Endothelial cell (in vitro differentiated cells): ENCODE measurements at regions not wholly inside any gene's neighbourhood (a gene's known extent, or its start where the extent isn't known, plus 50 kb on each side); places are given as distances from the start of the nearest gene placed in this dataset.

Source experiments
- DNase-seq: peaks from one replicate; pipeline ENCODE4 v3.0.0; 2021; ENCODE audit warnings: low spot score
- H3K27ac Mint-ChIP-seq: one replicate; pipeline ENCODE4 v1.8.0; 2021; ENCODE audit warnings: mixed read lengths, inconsistent platforms; ENCODE audit not compliant: unreplicated experiment
- H3K27me3 Mint-ChIP-seq: one replicate; pipeline ENCODE4 v1.8.0; 2021; ENCODE audit warnings: mild to moderate bottlenecking, moderate library complexity, mixed read lengths, inconsistent platforms; ENCODE audit not compliant: unreplicated experiment
- H3K36me3 Mint-ChIP-seq: one replicate; pipeline ENCODE4 v1.8.0; 2021; ENCODE audit warnings: mild to moderate bottlenecking, low read depth, mixed read lengths, inconsistent platforms; ENCODE audit not compliant: unreplicated experiment
- H3K4me1 Mint-ChIP-seq: one replicate; pipeline ENCODE4 v1.8.0; 2021; ENCODE audit warnings: mild to moderate bottlenecking, mixed read lengths, inconsistent platforms; ENCODE audit not compliant: unreplicated experiment
- H3K4me3 Mint-ChIP-seq: one replicate; pipeline ENCODE4 v1.8.0; 2021; ENCODE audit warnings: mild to moderate bottlenecking, mixed read lengths, inconsistent platforms; ENCODE audit not compliant: unreplicated experiment
- H3K9me3 Mint-ChIP-seq: one replicate; pipeline ENCODE4 v1.8.0; 2021; ENCODE audit warnings: mixed read lengths, inconsistent platforms; ENCODE audit not compliant: unreplicated experiment
- CTCF ChIP-seq: fragments of 200-600 bp; sonication (generic); IDR thresholded peaks from one replicate; pipeline ENCODE4 v1.5.0; 2021; ENCODE audit warnings: antibody characterized with exemption; ENCODE audit not compliant: unreplicated experiment

- Mint-ChIP-seq H3K4me3 (no peak overlapping the region), H3K36me3 (no peaks in the 10 kb centered on the region), H3K4me1 (no peaks in the 10 kb centered on the region), H3K27ac (no peak overlapping the region), H3K9me3 (no peaks in the 10 kb centered on the region), H3K27me3 (no peaks in the 10 kb centered on the region)
- no peak for TF ChIP-seq CTCF
- no peak for DNase-seq
These were observed 79.5 kb downstream of the FAM161A start for GRCh38 chr2:61774351-61774750.

GRCh38 chr2:61771904-61772845 lies 81.7 kb downstream of the FAM161A start:
- H3K27ac Mint-ChIP-seq, result no peak overlapping the region
- H3K9me3 Mint-ChIP-seq, result no peaks in the 10 kb centered on the region
- DNase-seq, result no peak
- H3K36me3 Mint-ChIP-seq, result no peaks in the 10 kb centered on the region
- H3K27me3 Mint-ChIP-seq, result peaks cover 3% of the 10 kb centered on the region
- no peaks in the 10 kb centered on the region for H3K4me1 Mint-ChIP-seq
- no peak overlapping the region for H3K4me3 Mint-ChIP-seq
- TF ChIP-seq CTCF, result no peak

GRCh38 chr2:61770746-61771145 lies 83.1 kb downstream of the FAM161A start:
- Mint-ChIP-seq H3K27me3 (peaks cover 3% of the 10 kb centered on the region), H3K9me3 (no peaks in the 10 kb centered on the region), H3K36me3 (peaks cover 3% of the 10 kb centered on the region), H3K4me1 (no peaks in the 10 kb centered on the region), H3K27ac (no peak overlapping the region), H3K4me3 (no peak overlapping the region)
- TF ChIP-seq CTCF, result no peak
- DNase-seq, result no peak

GRCh38 chr2:61770298-61770697 lies 83.6 kb downstream of the FAM161A start:
- no peak for TF ChIP-seq CTCF
- Mint-ChIP-seq H3K9me3 (no peaks in the 10 kb centered on the region), H3K4me1 (no peaks in the 10 kb centered on the region), H3K27me3 (peaks cover 3% of the 10 kb centered on the region), H3K4me3 (no peak overlapping the region), H3K36me3 (peaks cover 3% of the 10 kb centered on the region), H3K27ac (no peak overlapping the region)
- no peak for DNase-seq

- no peak overlapping the region for H3K4me3 Mint-ChIP-seq
These were observed 84.7 kb downstream of the FAM161A start for GRCh38 chr2:61769093-61769675.

More at GRCh38 chr2:61769093-61769675, 84.7 kb downstream of the FAM161A start:
- TF ChIP-seq CTCF, result no peak
- peaks cover 3% of the 10 kb centered on the region for H3K36me3 Mint-ChIP-seq
- no peaks in the 10 kb centered on the region for H3K9me3 Mint-ChIP-seq
- no peaks in the 10 kb centered on the region for H3K4me1 Mint-ChIP-seq
- no peak for DNase-seq
- H3K27ac Mint-ChIP-seq, result no peak overlapping the region
- peaks cover 4% of the 10 kb centered on the region for H3K27me3 Mint-ChIP-seq
